Liver (tissue), 3 donors: ENCODE measurements at regions not wholly inside any gene's neighbourhood (a gene's known extent, or its start where the extent isn't known, plus 50 kb on each side); places are given as distances from the start of the nearest gene placed in this dataset.

ENCODE experiments used
- CTCF ChIP-seq: fragments of 150-350 bp; IDR thresholded peaks from 2 replicates; pipeline ENCODE4 v1.5.1; 2017; ENCODE audit warnings: improper control_type of control experiment, low read depth, low read length; ENCODE audit not compliant: missing input control
- JUND ChIP-seq, 2 donors: IDR thresholded peaks; 2 replicates each; pipeline ENCODE4 v1.6.1; 2016; ENCODE audit warnings: antibody characterized with exemption in 2 of 2
- SP1 ChIP-seq: IDR thresholded peaks from 2 replicates; pipeline ENCODE4 v1.6.1; 2018; ENCODE audit warnings: antibody characterized with exemption, mild to moderate bottlenecking
- TAF1 ChIP-seq: conservative IDR thresholded peaks from 2 replicates; pipeline ENCODE4 v1.6.1; 2016; ENCODE audit warnings: antibody characterized with exemption, mild to moderate bottlenecking
- YY1 ChIP-seq: IDR thresholded peaks from 2 replicates; pipeline ENCODE4 v1.6.1; 2016; ENCODE audit warnings: antibody characterized with exemption, mild to moderate bottlenecking
- donor health status: healthy.
- donor health status: healthy.

GRCh38 chr4:160373911-160374310 is 1271.0 kb downstream of the RAPGEF2 start:
- TF ChIP-seq JUND (IDR thresholded peaks at IDR 0.05) (no peak), TAF1 (no peak), YY1 (no peak), SP1 (no peak), CTCF (no peak)
